Fibroblast of gingiva (primary cell): ENCODE measurements at regions not wholly inside any gene's neighbourhood (a gene's known extent, or its start where the extent isn't known, plus 50 kb on each side); places are given as distances from the start of the nearest gene placed in this dataset.
"Not testable (repeated sequence)": the region's sequence is repeated elsewhere in the genome, so short reads cannot be mapped to it uniquely, and the experiment has no call there.

Experiments
- DNase-seq: peaks from one replicate; pipeline ENCODE4 v3.0.0-alpha.2; 2011; ENCODE audit warnings: low read depth

DNA sequence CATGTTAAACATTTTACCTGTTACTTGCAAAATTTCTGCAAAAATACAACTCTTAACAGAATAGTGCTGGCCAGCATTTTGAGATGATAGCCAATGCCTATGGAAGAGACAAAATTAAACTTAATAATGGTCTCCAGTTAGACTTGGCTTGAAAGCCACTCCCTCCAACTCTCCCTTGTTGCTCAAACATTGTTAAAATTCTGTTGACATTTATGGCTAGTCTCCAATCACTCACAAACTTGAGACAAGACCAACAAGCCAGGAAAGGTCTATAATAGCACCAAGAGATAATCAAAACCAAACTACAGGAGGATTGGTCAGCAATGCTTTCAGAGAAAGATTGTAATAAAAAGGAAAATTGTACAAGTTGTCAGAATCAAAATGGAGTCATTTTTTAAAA lies 770.7 kb upstream of the NXPH2 start:
- DNase-seq = no peak

DNA sequence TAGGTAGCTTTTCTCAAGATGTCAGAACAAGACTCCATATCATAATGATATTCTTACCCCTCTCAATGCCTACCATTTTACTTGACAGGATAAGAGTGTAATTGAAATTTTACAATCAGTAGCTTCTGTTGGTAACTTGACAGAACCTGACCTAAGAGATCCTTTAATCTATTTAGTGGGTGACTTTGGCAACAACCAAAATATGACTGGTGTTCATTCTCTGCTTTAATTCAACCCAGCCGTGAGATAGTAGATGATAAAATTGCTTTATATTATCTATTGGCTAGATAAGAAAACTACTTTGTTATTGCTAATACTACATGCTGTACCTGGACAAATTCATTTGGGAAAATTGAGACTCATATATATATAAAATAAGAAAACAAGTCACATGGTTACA lies 770.2 kb upstream of the NXPH2 start:
- no peak for DNase-seq

GRCh38 chr2:139544186-139544851 lies 764.1 kb upstream of the NXPH2 start:
- no peak for DNase-seq

GRCh38 chr2:139538332-139539020 lies 758.3 kb upstream of the NXPH2 start:
- not testable (repeated sequence) for DNase-seq

DNA sequence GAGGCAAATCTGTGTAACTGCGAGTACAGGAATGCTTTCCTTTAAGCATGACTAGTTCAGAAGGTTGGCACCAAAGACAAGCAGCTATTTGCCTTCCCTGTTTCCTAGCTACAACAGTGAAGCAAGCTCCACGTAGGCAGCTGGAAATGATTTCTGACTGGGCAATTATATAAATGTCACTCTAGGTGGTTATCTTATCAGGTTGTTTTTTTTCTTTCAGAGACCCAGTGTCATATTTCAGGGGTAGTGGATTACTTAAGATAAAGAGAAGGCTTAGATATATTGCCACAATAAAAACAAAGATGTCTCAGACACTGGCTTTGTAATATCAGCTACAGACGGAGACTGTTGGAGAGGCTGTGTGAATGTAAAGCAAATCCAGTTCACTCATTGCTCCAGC lies 748.9 kb upstream of the NXPH2 start:
- no peak for DNase-seq

GRCh38 chr2:139526781-139527180 lies 746.6 kb upstream of the NXPH2 start:
- DNase-seq = no peak

GRCh38 chr2:139518321-139518720 lies 738.1 kb upstream of the NXPH2 start:
- DNase-seq = no peak

DNA sequence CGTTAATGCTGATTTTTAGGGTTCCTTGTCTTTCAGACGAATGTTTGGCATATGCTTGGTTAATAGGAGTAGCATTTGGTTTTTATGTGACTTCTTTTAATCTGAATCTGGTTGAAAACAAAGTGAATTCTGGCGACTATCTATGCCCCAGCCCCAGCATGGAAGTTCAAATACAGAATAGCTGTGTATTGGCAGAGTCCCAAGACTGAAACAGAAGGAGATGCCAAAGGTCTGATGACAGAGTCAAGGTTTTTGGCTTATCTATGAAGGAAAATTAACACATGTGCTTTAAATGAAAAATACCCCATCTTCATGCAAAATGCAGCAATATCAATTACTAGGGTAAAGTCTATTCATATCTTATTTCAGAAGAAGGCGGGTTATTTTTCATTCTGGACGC lies 734.8 kb upstream of the NXPH2 start:
- no peak for DNase-seq

DNA sequence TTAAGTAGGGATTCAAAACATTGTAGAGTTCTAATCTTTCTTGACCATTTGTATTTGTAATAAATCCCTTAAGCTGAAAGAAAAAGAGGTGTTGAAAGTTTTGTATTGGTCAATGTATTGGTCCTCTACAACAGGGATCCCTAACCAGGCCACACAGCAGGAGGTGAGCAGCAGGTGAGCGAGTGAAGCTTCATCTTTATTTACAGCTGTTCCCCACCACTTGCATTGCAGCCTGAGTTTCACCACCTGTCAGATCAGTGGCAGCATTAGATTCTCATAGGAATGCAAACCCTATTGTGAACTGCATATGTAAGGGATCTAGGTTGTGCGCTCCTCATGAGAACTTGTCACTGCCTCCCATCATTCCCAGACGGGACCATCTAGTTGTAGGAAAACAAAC lies 715.7 kb upstream of the NXPH2 start:
- DNase-seq = no peak

- DNase-seq = no peak
Observed at GRCh38 chr2:139492131-139492680, 712.0 kb upstream of the NXPH2 start.

DNA sequence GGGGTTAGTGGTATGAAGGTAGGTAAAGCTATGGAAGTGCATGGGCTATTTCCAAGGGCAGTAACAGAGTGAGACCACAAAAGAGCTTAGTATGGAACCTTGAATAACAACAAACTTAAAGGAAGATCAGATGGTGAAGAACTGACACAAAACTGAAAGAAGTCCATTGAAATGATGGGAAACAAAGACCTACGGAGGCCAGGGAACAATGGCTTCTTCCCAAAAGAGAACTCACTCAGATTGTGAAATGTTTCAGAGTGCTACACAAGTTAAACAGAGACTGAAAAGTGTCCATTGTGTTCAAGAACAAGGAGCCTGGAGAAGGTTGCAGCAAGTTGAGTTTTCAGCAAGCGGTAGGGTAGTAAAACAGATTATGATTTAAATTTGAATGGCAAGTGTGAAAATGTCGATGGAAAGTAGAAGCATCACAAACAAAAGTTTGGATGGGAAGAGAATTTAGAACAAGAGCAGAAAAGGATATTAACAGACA lies 700.0 kb upstream of the NXPH2 start:
- DNase-seq = no peak

GRCh38 chr2:139478165-139478914 lies 698.1 kb upstream of the NXPH2 start:
- no peak for DNase-seq

- no peak for DNase-seq
Observed at GRCh38 chr2:139477618-139478017, 697.4 kb upstream of the NXPH2 start.

DNA sequence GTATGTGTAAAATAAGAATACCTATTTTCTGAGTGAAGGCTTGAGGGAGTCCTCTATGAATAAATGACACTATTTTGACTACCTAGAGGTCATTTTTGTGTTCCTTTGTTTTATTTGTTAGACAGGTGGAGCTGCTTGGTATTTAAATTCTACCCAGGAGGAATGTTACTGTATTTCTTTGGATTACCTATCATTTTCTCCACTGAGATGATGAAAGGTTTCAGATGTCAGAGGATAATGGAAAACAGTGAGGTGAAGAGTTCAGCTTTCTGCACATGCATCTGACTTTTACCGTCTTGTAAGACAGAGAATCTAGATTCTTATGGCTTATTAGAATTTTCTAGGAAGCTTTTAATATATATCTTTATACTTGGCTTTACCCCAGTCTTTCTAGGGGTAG lies 689.8 kb upstream of the NXPH2 start:
- no peak for DNase-seq

DNA sequence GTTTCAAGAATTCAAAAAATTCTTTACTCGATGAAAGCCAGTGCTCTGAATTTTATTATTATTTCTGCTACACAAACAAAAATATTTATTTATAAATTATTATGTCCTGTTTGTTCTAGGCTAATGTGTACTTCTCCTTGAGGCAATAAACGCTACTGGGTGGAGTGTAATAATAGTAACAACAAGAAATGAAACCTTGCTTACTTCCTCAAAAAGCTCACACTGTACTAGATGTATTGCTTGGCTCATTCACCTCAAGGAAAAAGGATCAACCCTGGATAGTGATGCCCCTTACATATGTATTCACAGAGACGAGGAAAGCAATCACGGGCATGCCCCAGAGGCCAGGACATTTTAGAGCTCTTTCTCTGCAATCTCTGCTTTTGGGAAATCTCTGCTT lies 685.6 kb upstream of the NXPH2 start:
- no peak for DNase-seq

DNA sequence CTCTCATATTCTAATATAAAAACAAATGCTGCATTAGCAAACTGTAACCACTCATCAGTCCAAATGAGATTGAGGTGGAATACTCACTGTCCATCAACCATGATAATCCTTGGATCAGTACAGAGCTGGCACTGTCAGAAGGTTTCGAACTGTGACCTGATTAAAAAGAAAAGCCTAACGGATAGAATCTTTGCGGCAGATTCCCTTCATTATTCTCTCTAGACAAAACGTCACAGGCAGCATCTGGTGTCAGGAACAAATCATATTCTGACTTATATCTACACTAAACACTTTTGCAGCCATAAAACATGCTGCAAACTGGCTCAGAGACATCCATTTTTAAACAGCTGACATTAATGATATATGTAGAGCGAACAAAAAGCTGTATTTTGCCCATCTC lies 677.7 kb upstream of the NXPH2 start:
- DNase-seq = no peak

- no peak for DNase-seq
Observed at GRCh38 chr2:139454251-139454650, 674.1 kb upstream of the NXPH2 start.

- DNase-seq = no peak
Observed at GRCh38 chr2:139439100-139439499, 658.9 kb upstream of the NXPH2 start.

- DNase-seq = no peak
Observed at GRCh38 chr2:139438478-139438877, 658.3 kb upstream of the NXPH2 start.

- DNase-seq = no peak
Observed at GRCh38 chr2:139427164-139427563, 647.0 kb upstream of the NXPH2 start.

DNA sequence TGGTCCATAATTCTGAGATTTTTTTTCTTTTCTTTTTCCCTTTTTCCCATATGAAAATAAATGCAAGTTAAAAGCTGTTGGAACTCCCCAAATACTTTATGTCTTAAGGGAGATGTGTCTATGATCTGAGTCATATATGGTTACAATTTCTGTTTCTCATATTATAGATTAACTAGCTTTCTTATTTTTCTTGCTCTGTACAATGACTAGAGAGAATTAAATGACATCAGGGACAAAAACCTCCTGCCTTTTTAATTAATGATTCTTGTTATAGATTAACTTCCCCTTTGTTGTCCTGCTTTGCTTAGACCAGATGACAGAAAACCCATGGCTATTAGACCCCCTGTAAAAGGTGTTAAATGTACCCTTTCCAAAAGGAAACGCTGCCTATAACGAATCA lies 643.9 kb upstream of the NXPH2 start:
- DNase-seq = no peak

- no peak for DNase-seq
Observed at GRCh38 chr2:139411236-139411635, 631.0 kb upstream of the NXPH2 start.

DNA sequence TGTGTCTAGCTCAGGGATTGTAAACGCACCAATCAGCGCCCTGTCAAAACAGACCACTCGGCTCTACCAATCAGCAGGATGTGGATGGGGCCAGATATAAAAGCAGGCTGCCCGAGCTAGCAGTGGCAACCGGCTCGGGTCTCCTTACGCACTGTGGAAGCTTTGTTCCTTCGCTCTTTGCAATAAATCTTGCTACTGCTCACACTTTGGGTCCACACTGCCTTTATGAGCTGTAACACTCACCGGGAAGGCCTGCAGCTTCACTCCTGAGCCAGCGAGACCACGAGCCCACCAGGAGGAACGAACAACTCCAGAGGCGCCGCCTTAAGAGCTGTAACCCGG lies 630.6 kb upstream of the NXPH2 start:
- not testable (repeated sequence) for DNase-seq
